GM23338 (cell line): ENCODE measurements at regions not wholly inside any gene's neighbourhood (a gene's known extent, or its start where the extent isn't known, plus 50 kb on each side); places are given as distances from the start of the nearest gene placed in this dataset.

Source experiments
- ATAC-seq: fragments of 200-7000 bp; cut with Tn5 transposase; 3 replicates; pipeline ENCODE4 v1.9.1; 2020
- DNase-seq: peaks from one replicate; pipeline ENCODE4 v3.0.0-alpha.2; 2015; ENCODE audit warnings: low spot score
- H2AFZ ChIP-seq: fragments of 200-600 bp; sonication (generic); 2 replicates; pipeline ENCODE4 v1.8.0; 2016; ENCODE audit warnings: antibody characterized with exemption, mild to moderate bottlenecking, moderate library complexity
- H3F3A ChIP-seq: fragments of 200-600 bp; sonication (generic); replicated peaks from 2 replicates; pipeline ENCODE4 v1.8.0; 2017; ENCODE audit warnings: antibody characterized with exemption, mixed run types, low read depth
- H3K27ac ChIP-seq: fragments of 200-600 bp; sonication (generic); 2 replicates; pipeline ENCODE4 v1.6.1; 2016; ENCODE audit warnings: low read depth
- H3K27me3 ChIP-seq: fragments of 200-600 bp; sonication (generic); 2 replicates; pipeline ENCODE4 v1.8.0; 2016; ENCODE audit warnings: mild to moderate bottlenecking, mixed run types, moderate library complexity; ENCODE audit not compliant: insufficient read depth
- H3K36me3 ChIP-seq: fragments of 200-600 bp; sonication (generic); 2 replicates; pipeline ENCODE4 v1.8.0; 2016; ENCODE audit warnings: mild to moderate bottlenecking; ENCODE audit not compliant: insufficient read depth
- H3K4me1 ChIP-seq: fragments of 200-600 bp; sonication (generic); 2 replicates; pipeline ENCODE4 v1.8.0; 2016; ENCODE audit warnings: mild to moderate bottlenecking, moderate library complexity; ENCODE audit not compliant: insufficient read depth
- H3K4me2 ChIP-seq: fragments of 200-600 bp; sonication (generic); 2 replicates; pipeline ENCODE4 v1.7.1; 2017; ENCODE audit warnings: mixed run types
- H3K4me3 ChIP-seq: fragments of 200-600 bp; sonication (generic); 2 replicates; pipeline ENCODE4 v1.6.1; 2016; ENCODE audit warnings: mixed run types
- H3K79me2 ChIP-seq: fragments of 200-600 bp; sonication (generic); replicated peaks from 2 replicates; pipeline ENCODE4 v1.8.0; 2017; ENCODE audit warnings: mild to moderate bottlenecking; ENCODE audit not compliant: insufficient read depth
- H3K9me2 ChIP-seq: fragments of 200-600 bp; sonication (generic); 2 replicates; pipeline ENCODE4 v1.8.0; 2017; ENCODE audit not compliant: insufficient read depth
- H4K20me1 ChIP-seq: fragments of 200-600 bp; sonication (generic); replicated peaks from 2 replicates; pipeline ENCODE4 v1.8.0; 2017; ENCODE audit warnings: mild to moderate bottlenecking; ENCODE audit not compliant: insufficient read depth
- H3K27ac Mint-ChIP-seq: 2 replicates; pipeline ENCODE4 v1.8.0; 2020; ENCODE audit warnings: inconsistent platforms, mild to moderate bottlenecking, moderate library complexity, mixed read lengths
- H3K27me3 Mint-ChIP-seq: 3 replicates; pipeline ENCODE4 v1.8.0; 2022; ENCODE audit warnings: low read depth, mild to moderate bottlenecking, moderate library complexity, mixed read lengths, inconsistent platforms; ENCODE audit not compliant: insufficient read depth, poor library complexity
- H3K36me3 Mint-ChIP-seq: 3 replicates; pipeline ENCODE4 v1.8.0; 2021; ENCODE audit warnings: low read depth, mild to moderate bottlenecking, inconsistent platforms, moderate library complexity, mixed read lengths
- H3K4me1 Mint-ChIP-seq: 3 replicates; pipeline ENCODE4 v1.8.0; 2020; ENCODE audit warnings: mild to moderate bottlenecking, inconsistent platforms, mixed read lengths
- H3K4me3 Mint-ChIP-seq: 3 replicates; pipeline ENCODE4 v1.8.0; 2021; ENCODE audit warnings: moderate library complexity, mild to moderate bottlenecking, inconsistent platforms, mixed read lengths
- H3K9me3 Mint-ChIP-seq: 3 replicates; pipeline ENCODE4 v1.8.0; 2020; ENCODE audit warnings: moderate library complexity, mild to moderate bottlenecking, inconsistent platforms, mixed read lengths
- EZH2 ChIP-seq: fragments of 200-600 bp; sonication (generic); IDR thresholded peaks from one replicate; pipeline ENCODE4 v1.8.0; 2017; ENCODE audit warnings: antibody characterized with exemption, mild to moderate bottlenecking, low read depth; ENCODE audit not compliant: unreplicated experiment
- EZH2phosphoT487 ChIP-seq: fragments of 200-600 bp; sonication (generic); IDR thresholded peaks from one replicate; pipeline ENCODE4 v1.8.1; 2018; ENCODE audit warnings: antibody characterized with exemption; ENCODE audit not compliant: unreplicated experiment
- JUNB ChIP-seq: IDR thresholded peaks from one replicate; pipeline ENCODE4 v1.6.1; 2016; ENCODE audit warnings: antibody characterized with exemption; ENCODE audit not compliant: unreplicated experiment
- NANOG ChIP-seq: IDR thresholded peaks from 2 replicates; pipeline ENCODE4 v1.6.1; 2016; ENCODE audit warnings: antibody characterized with exemption, borderline replicate concordance
- POLR2AphosphoS5 ChIP-seq: IDR thresholded peaks from 2 replicates; pipeline ENCODE4 v1.6.1; 2016; ENCODE audit warnings: antibody characterized with exemption, low read depth
- STAT1 ChIP-seq: IDR thresholded peaks from one replicate; pipeline ENCODE4 v1.6.1; 2016; ENCODE audit warnings: antibody characterized with exemption; ENCODE audit not compliant: unreplicated experiment
- ZNF114 ChIP-seq: fragments of 250-450 bp; sonication (Bioruptor Pico); IDR thresholded peaks from 2 replicates; pipeline ENCODE4 v1.5.0; 2020; ENCODE audit warnings: mild to moderate bottlenecking, moderate library complexity
- ZNF331 ChIP-seq: fragments of 250-450 bp; sonication (Bioruptor Pico); IDR thresholded peaks from 2 replicates; pipeline ENCODE4 v1.5.0; 2020; ENCODE audit warnings: low read depth, mild to moderate bottlenecking, moderate library complexity
- TF ChIP-seq, protein P1 (sequence below), 2 experiments: fragments of 200-600 bp in 1 of 2; sonication (generic) in 1 of 2; conservative IDR thresholded peaks; 2 replicates each; pipeline versions ENCODE4 v1.5.1 to v1.6.1; 2016 to 2017; ENCODE audit warnings: antibody characterized with exemption in 2 of 2, low read depth in 2 of 2, mild to moderate bottlenecking in 2 of 2, moderate library complexity in 1 of 2
- TF ChIP-seq, protein P2 (sequence below): IDR thresholded peaks from one replicate; pipeline ENCODE4 v1.6.1; 2018; ENCODE audit warnings: antibody characterized with exemption; ENCODE audit not compliant: unreplicated experiment
- TF ChIP-seq, protein P3 (sequence below): IDR thresholded peaks from 2 replicates; pipeline ENCODE4 v1.6.1; 2016; ENCODE audit warnings: antibody characterized with exemption
- TF ChIP-seq, protein P4 (sequence below): fragments of 250-450 bp; sonication (Bioruptor Pico); IDR thresholded peaks from 2 replicates; pipeline ENCODE4 v1.5.0; 2020; ENCODE audit warnings: mild to moderate bottlenecking, moderate library complexity

DNA sequence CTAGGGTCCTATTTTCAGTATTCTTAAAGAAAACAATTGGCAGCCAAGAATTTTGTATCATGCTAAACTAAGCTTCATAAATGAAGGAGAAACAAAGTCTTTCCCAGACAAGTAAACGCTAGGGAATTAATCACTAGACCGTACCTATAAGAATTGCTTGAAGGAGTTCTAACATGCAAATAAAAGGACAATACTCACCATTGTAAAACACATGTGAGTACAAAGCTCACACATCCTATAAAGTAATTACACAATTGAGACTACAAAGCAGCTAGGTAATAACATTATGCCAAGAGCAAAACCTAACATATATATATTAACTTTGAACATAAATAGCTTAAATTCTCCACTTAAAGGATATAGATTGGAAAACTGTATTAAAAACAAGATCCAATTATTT is 147.4 kb downstream of the FAM83B start (continued):
- TF ChIP-seq, protein P1, sequence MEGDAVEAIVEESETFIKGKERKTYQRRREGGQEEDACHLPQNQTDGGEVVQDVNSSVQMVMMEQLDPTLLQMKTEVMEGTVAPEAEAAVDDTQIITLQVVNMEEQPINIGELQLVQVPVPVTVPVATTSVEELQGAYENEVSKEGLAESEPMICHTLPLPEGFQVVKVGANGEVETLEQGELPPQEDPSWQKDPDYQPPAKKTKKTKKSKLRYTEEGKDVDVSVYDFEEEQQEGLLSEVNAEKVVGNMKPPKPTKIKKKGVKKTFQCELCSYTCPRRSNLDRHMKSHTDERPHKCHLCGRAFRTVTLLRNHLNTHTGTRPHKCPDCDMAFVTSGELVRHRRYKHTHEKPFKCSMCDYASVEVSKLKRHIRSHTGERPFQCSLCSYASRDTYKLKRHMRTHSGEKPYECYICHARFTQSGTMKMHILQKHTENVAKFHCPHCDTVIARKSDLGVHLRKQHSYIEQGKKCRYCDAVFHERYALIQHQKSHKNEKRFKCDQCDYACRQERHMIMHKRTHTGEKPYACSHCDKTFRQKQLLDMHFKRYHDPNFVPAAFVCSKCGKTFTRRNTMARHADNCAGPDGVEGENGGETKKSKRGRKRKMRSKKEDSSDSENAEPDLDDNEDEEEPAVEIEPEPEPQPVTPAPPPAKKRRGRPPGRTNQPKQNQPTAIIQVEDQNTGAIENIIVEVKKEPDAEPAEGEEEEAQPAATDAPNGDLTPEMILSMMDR (conservative IDR thresholded peaks at IDR 0.05; ENCODE audit: low read depth in 2 of 2), result no peak
- no peak for TF ChIP-seq STAT1
- TF ChIP-seq NANOG, result no peak
- no peak for TF ChIP-seq ZNF114 (CRISPR knock-in tag)
- no peak for TF ChIP-seq EZH2
- TF ChIP-seq, protein P2, sequence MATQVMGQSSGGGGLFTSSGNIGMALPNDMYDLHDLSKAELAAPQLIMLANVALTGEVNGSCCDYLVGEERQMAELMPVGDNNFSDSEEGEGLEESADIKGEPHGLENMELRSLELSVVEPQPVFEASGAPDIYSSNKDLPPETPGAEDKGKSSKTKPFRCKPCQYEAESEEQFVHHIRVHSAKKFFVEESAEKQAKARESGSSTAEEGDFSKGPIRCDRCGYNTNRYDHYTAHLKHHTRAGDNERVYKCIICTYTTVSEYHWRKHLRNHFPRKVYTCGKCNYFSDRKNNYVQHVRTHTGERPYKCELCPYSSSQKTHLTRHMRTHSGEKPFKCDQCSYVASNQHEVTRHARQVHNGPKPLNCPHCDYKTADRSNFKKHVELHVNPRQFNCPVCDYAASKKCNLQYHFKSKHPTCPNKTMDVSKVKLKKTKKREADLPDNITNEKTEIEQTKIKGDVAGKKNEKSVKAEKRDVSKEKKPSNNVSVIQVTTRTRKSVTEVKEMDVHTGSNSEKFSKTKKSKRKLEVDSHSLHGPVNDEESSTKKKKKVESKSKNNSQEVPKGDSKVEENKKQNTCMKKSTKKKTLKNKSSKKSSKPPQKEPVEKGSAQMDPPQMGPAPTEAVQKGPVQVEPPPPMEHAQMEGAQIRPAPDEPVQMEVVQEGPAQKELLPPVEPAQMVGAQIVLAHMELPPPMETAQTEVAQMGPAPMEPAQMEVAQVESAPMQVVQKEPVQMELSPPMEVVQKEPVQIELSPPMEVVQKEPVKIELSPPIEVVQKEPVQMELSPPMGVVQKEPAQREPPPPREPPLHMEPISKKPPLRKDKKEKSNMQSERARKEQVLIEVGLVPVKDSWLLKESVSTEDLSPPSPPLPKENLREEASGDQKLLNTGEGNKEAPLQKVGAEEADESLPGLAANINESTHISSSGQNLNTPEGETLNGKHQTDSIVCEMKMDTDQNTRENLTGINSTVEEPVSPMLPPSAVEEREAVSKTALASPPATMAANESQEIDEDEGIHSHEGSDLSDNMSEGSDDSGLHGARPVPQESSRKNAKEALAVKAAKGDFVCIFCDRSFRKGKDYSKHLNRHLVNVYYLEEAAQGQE, result no peak
- no peak for TF ChIP-seq EZH2phosphoT487

DNA sequence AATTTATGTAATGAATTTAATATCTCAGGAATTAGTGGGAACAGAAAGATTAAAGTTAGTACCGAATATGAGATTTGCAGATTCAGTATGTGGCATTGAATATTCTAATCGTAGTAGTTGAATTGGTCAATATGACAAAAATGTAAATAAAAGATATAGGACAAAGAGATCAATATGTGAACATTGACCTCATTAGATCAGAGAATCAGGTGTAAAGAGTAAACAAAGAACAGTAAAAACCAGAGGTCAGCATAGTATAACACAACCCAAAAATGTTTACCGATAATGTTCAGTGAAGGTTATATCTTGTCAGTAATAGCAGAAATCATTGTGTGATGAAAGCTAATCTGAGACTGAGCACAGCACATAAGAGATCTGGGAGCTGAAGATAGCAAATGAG is 152.0 kb downstream of the FAM83B start:
- no peak overlapping the region for H3K4me3 Mint-ChIP-seq
- Histone ChIP-seq H3K9me2 (no peaks in the 10 kb centered on the region), H3K27ac (no peak overlapping the region), H3F3A (no peaks in the 10 kb centered on the region), H3K4me3 (no peak overlapping the region), H4K20me1 (no peaks in the 10 kb centered on the region), H3K4me2 (no peak overlapping the region), H3K36me3 (no peaks in the 10 kb centered on the region), H3K27me3 (no peaks in the 10 kb centered on the region), H2AFZ (no peak overlapping the region), H3K79me2 (no peaks in the 10 kb centered on the region), H3K4me1 (no peaks in the 10 kb centered on the region)
- DNase-seq (no peak), ATAC-seq (no peak)
- TF ChIP-seq POLR2AphosphoS5, result no peak
- TF ChIP-seq EZH2, result no peak
- TF ChIP-seq, protein P3, sequence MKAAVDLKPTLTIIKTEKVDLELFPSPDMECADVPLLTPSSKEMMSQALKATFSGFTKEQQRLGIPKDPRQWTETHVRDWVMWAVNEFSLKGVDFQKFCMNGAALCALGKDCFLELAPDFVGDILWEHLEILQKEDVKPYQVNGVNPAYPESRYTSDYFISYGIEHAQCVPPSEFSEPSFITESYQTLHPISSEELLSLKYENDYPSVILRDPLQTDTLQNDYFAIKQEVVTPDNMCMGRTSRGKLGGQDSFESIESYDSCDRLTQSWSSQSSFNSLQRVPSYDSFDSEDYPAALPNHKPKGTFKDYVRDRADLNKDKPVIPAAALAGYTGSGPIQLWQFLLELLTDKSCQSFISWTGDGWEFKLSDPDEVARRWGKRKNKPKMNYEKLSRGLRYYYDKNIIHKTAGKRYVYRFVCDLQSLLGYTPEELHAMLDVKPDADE, result no peak
- TF ChIP-seq, protein P4, sequence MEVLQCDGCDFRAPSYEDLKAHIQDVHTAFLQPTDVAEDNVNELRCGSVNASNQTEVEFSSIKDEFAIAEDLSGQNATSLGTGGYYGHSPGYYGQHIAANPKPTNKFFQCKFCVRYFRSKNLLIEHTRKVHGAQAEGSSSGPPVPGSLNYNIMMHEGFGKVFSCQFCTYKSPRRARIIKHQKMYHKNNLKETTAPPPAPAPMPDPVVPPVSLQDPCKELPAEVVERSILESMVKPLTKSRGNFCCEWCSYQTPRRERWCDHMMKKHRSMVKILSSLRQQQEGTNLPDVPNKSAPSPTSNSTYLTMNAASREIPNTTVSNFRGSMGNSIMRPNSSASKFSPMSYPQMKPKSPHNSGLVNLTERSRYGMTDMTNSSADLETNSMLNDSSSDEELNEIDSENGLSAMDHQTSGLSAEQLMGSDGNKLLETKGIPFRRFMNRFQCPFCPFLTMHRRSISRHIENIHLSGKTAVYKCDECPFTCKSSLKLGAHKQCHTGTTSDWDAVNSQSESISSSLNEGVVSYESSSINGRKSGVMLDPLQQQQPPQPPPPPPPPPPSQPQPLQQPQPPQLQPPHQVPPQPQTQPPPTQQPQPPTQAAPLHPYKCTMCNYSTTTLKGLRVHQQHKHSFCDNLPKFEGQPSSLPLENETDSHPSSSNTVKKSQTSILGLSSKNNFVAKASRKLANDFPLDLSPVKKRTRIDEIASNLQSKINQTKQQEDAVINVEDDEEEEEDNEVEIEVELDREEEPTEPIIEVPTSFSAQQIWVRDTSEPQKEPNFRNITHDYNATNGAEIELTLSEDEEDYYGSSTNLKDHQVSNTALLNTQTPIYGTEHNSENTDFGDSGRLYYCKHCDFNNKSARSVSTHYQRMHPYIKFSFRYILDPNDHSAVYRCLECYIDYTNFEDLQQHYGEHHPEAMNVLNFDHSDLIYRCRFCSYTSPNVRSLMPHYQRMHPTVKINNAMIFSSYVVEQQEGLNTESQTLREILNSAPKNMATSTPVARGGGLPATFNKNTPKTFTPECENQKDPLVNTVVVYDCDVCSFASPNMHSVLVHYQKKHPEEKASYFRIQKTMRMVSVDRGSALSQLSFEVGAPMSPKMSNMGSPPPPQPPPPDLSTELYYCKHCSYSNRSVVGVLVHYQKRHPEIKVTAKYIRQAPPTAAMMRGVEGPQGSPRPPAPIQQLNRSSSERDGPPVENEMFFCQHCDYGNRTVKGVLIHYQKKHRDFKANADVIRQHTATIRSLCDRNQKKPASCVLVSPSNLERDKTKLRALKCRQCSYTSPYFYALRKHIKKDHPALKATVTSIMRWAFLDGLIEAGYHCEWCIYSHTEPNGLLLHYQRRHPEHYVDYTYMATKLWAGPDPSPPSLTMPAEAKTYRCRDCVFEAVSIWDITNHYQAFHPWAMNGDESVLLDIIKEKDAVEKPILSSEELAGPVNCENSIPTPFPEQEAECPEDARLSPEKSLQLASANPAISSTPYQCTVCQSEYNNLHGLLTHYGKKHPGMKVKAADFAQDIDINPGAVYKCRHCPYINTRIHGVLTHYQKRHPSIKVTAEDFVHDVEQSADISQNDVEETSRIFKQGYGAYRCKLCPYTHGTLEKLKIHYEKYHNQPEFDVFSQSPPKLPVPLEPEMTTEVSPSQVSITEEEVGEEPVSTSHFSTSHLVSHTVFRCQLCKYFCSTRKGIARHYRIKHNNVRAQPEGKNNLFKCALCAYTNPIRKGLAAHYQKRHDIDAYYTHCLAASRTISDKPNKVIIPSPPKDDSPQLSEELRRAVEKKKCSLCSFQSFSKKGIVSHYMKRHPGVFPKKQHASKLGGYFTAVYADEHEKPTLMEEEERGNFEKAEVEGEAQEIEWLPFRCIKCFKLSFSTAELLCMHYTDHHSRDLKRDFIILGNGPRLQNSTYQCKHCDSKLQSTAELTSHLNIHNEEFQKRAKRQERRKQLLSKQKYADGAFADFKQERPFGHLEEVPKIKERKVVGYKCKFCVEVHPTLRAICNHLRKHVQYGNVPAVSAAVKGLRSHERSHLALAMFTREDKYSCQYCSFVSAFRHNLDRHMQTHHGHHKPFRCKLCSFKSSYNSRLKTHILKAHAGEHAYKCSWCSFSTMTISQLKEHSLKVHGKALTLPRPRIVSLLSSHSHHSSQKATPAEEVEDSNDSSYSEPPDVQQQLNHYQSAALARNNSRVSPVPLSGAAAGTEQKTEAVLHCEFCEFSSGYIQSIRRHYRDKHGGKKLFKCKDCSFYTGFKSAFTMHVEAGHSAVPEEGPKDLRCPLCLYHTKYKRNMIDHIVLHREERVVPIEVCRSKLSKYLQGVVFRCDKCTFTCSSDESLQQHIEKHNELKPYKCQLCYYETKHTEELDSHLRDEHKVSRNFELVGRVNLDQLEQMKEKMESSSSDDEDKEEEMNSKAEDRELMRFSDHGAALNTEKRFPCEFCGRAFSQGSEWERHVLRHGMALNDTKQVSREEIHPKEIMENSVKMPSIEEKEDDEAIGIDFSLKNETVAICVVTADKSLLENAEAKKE, result no peak
- TF ChIP-seq NANOG, result no peak
- no peak for TF ChIP-seq JUNB
- TF ChIP-seq EZH2phosphoT487, result no peak
- no peak for TF ChIP-seq ZNF331 (CRISPR knock-in tag)
- no peaks in the 10 kb centered on the region for H3K9me3 Mint-ChIP-seq
- peaks cover 1% of the 10 kb centered on the region for H3K27me3 Mint-ChIP-seq
- no peaks in the 10 kb centered on the region for H3K36me3 Mint-ChIP-seq
- H3K4me1 Mint-ChIP-seq, result no peaks in the 10 kb centered on the region
- H3K27ac Mint-ChIP-seq, result no peak overlapping the region
